OCI-M2 (cell line): ENCODE measurements at regions not wholly inside any gene's neighbourhood (a gene's known extent, or its start where the extent isn't known, plus 50 kb on each side); places are given as distances from the start of the nearest gene placed in this dataset.
"Not testable (repeated sequence)": the region's sequence is repeated elsewhere in the genome, so short reads cannot be mapped to it uniquely, and the experiment has no call there.

ENCODE experiments used
- DNase-seq: peaks from one replicate; lab custom pipeline; 2025; ENCODE audit not compliant: unreplicated experiment; lab: John Stamatoyannopoulos, UW

DNA sequence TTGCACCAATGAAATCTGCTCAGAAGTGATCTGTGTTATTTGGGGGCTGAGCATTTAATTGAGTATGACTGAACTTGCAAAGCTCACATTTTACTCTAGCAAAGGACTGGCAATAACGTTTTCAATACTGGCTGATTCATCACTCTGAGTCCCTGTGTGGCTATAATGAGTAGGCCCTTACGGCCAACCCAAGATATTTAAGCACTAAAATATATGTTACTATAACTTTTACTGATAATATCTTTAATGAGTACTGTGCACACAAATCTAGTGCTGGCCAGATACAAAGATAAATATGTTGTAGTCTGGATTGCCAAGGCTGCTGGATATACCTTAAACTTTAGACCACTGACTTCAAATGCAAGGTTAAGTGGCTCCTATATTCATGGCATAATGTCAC lies 436.4 kb upstream of the KCNMB2 start:
- DNase-seq, result no peak

GRCh38 chr3:178100908-178101307 lies 435.3 kb upstream of the KCNMB2 start:
- no peak for DNase-seq

DNA sequence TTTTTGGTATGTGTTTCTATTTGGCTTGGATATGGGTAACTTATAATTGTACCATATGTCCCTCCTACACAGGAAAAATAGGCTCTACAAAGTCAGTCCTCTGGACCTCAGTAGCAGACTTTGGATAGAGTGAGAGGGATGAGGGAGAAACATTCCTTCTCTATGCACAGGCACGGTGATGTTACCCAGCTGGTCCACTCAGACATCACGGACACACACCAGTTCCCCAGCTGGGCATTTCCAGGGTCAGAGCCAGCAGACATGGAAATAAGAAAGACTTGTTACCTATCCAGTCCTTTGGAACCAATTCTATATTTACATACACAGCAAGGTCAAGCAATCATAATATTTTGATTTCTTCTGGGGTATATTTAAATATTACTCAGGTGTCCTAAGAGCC lies 433.1 kb upstream of the KCNMB2 start:
- DNase-seq, result no peak

DNA sequence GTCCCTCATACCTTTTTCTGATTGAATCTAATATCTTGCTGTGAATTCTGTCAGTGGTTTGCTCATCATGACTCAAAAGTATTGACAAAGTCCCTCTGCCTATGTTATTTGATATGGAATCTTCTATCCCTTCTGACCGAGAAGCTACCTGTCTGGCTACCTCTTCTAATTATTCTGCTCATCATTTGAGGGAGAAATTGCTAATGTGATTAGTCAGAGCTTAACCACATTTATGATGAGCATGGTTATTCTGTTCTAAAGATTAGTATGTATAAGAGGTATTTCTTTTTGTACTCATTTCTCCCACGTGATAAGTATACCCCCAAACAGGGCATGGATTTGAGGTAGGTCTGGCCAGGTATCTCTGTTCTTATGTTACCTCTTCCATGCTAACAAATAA lies 428.4 kb upstream of the KCNMB2 start:
- DNase-seq, result no peak

GRCh38 chr3:178109691-178110090 lies 426.5 kb upstream of the KCNMB2 start:
- no peak for DNase-seq

DNA sequence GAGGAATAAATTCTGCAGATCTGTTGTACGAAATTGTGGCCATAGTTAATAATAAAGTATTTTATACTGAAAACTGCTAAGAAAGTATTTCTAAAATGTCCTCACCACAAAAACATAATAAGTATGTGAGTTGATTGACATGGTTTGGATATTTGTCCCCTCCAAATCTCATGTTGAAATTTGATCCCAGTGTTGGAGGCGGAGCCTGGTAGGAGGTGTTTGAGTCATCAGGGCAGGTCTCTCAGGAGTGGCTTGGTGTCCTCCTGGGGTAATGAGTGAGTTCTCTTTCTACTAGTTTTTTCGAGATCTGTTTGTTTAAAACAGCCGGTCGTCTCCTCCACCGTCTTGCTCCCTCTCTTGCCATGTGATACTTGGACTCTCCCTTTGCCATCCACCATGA lies 424.1 kb upstream of the KCNMB2 start:
- DNase-seq, result no peak

- not testable (repeated sequence) for DNase-seq
These were observed 423.7 kb upstream of the KCNMB2 start for GRCh38 chr3:178112552-178112951.

DNA sequence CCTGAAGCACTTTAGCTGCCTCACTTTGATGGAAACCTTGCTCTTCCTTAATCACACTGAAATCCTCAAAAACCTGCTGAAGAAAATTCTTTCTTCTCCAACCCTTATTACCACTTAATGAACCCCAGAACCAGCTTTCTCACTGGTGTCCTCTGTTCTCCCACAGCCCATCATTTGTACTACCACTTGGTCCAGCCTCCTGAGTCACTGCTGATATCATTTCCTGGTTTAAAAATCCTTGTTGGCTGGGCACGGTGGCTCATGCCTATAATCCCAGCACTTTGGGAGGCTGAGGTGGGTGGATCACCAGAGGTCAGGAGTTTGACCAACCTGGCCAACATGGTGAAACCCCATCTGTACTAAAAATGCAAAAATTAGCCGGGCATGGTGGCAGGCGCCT lies 418.6 kb upstream of the KCNMB2 start:
- no peak for DNase-seq

DNA sequence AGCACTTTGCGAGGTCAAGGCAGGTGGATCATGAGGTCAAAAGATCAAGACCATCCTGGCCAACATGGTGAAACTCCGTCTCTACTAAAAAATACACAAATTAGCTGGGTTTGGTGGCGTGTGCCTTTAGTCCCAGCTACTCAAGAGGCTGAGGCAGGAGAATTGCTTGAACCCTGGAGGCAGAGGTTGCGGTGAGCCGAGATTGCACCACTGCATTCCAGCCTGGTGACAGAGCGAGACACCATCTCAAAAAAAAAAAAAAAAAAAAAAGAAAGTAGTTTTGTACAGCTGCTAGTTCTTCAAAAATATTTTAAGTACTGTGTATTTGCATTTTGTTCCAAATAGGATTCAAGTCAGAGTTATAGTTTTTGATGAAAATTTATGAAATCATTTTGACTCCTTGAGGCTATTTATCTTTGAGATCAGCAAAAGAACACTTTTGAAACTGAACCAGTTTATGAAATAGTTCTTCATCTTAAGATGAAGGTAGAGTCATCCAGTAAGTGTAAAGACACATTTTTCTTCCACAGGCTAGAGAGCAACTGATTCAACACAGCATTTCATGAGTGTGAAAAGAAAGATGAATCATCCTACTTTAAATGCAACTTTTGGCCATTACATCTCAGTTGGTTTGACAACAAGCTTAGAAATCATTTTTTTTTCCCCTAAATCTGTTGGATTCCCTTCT lies 416.5 kb upstream of the KCNMB2 start:
- not testable (repeated sequence) for DNase-seq

- no peak for DNase-seq
These were observed 415.9 kb upstream of the KCNMB2 start for GRCh38 chr3:178120367-178120766.

- no peak for DNase-seq
These were observed 409.6 kb upstream of the KCNMB2 start for GRCh38 chr3:178126686-178127085.

- DNase-seq, result no peak
These were observed 409.0 kb upstream of the KCNMB2 start for GRCh38 chr3:178127221-178127620.

DNA sequence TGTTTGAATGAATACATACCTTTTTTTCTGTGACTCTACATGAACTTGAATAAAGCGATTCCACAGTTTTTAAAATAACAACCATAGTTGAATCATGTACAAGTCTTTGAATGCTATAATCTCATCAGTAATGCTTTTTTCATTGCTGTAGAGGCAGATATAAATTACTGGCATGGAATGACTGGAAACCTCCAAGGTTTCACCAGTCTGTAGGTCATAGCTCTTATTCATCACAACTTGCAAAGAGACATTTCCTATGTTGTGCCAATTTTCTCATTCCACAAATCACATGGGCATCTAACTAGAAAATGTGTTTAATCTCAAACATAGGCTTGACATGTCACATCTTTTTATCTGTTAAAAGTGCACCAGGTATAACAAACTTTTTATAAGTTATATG lies 407.1 kb upstream of the KCNMB2 start:
- no peak for DNase-seq

- DNase-seq, result no peak
These were observed 404.4 kb upstream of the KCNMB2 start for GRCh38 chr3:178131801-178132200.

- no peak for DNase-seq
These were observed 399.0 kb upstream of the KCNMB2 start for GRCh38 chr3:178137206-178137605.

GRCh38 chr3:178137831-178138230 lies 398.4 kb upstream of the KCNMB2 start:
- no peak for DNase-seq

- DNase-seq, result no peak
These were observed 397.1 kb upstream of the KCNMB2 start for GRCh38 chr3:178139116-178139515.

GRCh38 chr3:178140531-178141304 lies 395.5 kb upstream of the KCNMB2 start:
- DNase-seq, result no peak

DNA sequence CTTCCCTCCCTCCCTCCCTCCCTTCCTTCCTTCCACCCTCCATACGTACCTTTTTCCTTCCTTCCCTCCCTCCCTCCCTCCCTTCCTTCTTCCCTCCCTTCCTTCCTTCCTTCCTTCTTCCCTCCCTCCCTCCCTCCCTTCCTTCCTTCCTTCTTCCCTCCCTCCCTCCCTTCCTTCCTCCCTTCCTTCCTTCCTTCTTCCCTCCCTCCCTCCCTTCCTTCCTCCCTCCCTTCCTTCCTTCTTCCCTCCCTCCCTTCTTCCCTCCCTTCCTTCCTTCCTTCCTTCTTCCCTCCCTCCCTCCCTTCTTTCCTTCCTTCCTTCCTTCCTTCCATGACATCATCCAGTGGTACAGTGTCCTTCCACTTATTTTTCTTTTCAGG lies 394.9 kb upstream of the KCNMB2 start:
- DNase-seq, result not testable (repeated sequence)

DNA sequence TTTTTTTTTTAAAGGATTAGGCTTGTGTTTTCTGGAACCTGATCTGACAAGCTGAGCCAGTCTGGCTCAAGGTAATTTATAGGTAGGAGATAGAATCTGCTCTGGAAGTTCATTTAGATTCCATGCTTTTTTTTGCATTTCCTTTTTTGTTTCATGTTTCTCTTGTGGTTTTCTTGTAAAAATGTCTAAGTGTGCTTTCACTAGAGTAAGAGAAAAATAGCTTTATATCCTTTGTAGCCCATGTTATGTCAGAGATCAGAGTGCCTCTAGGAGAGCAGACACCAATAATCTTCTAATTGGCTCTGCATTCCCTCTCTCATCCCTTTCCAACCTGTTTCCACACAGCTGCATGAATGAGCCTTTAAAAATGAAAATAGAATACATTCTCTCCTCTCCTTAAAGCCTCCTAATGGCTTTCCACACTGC lies 389.8 kb upstream of the KCNMB2 start:
- no peak for DNase-seq

DNA sequence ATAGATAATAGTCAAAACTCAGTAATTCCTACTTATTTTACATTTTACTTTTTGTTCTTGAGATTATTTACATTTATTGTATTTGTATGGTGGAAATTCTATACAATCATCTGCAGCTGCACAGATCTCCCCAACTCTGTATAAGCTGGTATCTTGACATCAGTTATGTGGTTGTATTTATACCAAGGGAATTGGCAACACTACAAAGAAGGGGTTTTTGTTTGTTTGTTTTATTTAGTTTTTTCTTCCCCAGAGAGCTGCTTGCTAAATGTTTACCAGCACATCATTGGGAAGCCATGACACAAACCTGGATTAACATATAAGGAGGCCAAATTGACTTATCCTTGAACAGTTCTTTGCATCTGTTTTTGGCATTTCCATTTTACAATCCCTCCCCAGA lies 389.2 kb upstream of the KCNMB2 start:
- no peak for DNase-seq

GRCh38 chr3:178152031-178152806 lies 384.0 kb upstream of the KCNMB2 start:
- no peak for DNase-seq
